ENCODE measurements at regions not wholly inside any gene's neighbourhood (a gene's known extent, or its start where the extent isn't known, plus 50 kb on each side); places are given as distances from the start of the nearest gene placed in this dataset.

DNA sequence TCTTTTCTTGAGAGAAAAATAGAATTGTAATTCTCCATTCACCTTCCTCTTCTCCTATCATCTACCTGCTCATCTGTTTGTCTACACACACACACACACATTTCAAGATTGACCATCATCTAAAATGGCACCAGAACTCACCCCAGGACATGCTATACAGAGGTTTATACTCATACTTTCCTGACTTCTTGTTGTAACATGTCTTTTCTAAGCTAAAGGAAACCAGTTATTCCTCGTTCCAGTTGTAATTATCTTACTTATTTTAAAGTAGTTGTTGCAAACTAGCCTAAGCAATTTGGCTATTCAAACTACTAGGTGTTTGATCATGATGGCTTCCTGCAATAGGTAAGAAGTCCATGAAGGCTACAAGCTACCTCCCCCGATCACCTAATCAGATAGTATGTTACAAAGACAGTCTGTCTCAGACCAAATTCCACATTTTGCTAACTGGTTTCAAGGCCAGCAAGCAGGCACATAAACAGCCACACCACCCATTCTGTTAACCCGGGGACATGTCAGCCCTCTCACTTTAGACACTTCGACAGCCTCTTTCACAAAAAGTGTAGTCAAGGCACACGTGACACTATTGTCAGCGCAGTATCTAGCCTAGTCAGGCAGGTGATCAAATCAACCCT, 189.7 kb downstream of the SHQ1 start:
- H3K4me3 ChIP-seq (ENCODE audit: control insufficient read depth, low read depth, low read length) = no peak overlapping the region
- DNase-seq (ENCODE audit: low read depth) = no peak
- TF ChIP-seq, protein P1, sequence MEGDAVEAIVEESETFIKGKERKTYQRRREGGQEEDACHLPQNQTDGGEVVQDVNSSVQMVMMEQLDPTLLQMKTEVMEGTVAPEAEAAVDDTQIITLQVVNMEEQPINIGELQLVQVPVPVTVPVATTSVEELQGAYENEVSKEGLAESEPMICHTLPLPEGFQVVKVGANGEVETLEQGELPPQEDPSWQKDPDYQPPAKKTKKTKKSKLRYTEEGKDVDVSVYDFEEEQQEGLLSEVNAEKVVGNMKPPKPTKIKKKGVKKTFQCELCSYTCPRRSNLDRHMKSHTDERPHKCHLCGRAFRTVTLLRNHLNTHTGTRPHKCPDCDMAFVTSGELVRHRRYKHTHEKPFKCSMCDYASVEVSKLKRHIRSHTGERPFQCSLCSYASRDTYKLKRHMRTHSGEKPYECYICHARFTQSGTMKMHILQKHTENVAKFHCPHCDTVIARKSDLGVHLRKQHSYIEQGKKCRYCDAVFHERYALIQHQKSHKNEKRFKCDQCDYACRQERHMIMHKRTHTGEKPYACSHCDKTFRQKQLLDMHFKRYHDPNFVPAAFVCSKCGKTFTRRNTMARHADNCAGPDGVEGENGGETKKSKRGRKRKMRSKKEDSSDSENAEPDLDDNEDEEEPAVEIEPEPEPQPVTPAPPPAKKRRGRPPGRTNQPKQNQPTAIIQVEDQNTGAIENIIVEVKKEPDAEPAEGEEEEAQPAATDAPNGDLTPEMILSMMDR (IDR thresholded peaks at IDR 0.05; ENCODE audit: control insufficient read depth, insufficient read depth, low read depth, low read length, missing control alignments) = no peak

GRCh38 chr3:72657666-72658065, 190.6 kb downstream of the SHQ1 start:
- TF ChIP-seq, protein P1 (IDR thresholded peaks at IDR 0.05; ENCODE audit: control insufficient read depth, insufficient read depth, low read depth, low read length, missing control alignments) = no peak
- no peak overlapping the region for H3K4me3 ChIP-seq (ENCODE audit: control insufficient read depth, low read depth, low read length)
- no peak for DNase-seq (ENCODE audit: low read depth)

- no peak overlapping the region for H3K4me3 ChIP-seq (ENCODE audit: control insufficient read depth, low read depth, low read length)
- TF ChIP-seq, protein P1 (IDR thresholded peaks at IDR 0.05; ENCODE audit: control insufficient read depth, insufficient read depth, low read depth, low read length, missing control alignments) = no peak
- no peak for DNase-seq (ENCODE audit: low read depth)
These were observed 192.5 kb downstream of the SHQ1 start for GRCh38 chr3:72655723-72656122.

- no peak for DNase-seq (ENCODE audit: low read depth)
- no peak overlapping the region for H3K4me3 ChIP-seq (ENCODE audit: control insufficient read depth, low read depth, low read length)
- TF ChIP-seq, protein P1 (IDR thresholded peaks at IDR 0.05; ENCODE audit: control insufficient read depth, insufficient read depth, low read depth, low read length, missing control alignments) = no peak
These were observed 193.1 kb downstream of the SHQ1 start for GRCh38 chr3:72655131-72655551.

DNA sequence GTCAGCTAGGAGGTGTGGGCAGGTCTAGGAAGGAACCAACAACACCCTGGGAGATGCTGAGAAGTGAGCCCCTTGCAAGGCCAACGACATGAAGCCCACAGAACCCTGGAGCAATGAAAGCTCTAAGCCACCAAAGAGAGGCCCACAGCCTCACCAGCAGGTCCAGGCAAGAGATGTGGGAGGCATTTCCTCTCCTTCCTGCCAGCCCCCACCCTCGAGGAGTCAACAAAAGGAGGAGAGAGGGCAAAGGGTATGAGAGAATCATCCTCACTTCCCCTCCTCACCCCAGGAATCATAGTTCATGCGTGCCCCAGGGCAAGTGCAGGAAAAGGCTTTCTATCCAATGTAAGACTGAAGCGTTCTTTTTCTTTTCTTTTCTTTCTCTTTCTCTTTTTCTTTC, 195.8 kb downstream of the SHQ1 start:
- DNase-seq (ENCODE audit: low read depth) = no peak
- no peak overlapping the region for H3K4me3 ChIP-seq (ENCODE audit: control insufficient read depth, low read depth, low read length)
- TF ChIP-seq, protein P1 (IDR thresholded peaks at IDR 0.05; ENCODE audit: control insufficient read depth, insufficient read depth, low read depth, low read length, missing control alignments) = no peak

- TF ChIP-seq, protein P1 (IDR thresholded peaks at IDR 0.05; ENCODE audit: control insufficient read depth, insufficient read depth, low read depth, low read length, missing control alignments) = no peak
- DNase-seq (ENCODE audit: low read depth) = no peak
- H3K4me3 ChIP-seq (ENCODE audit: control insufficient read depth, low read depth, low read length) = no peak overlapping the region
These were observed 196.7 kb downstream of the SHQ1 start for GRCh38 chr3:72651498-72651897.

Data from AG09309 (cell line).